Transverse colon (tissue), 4 donors: ENCODE measurements at regions not wholly inside any gene's neighbourhood (a gene's known extent, or its start where the extent isn't known, plus 50 kb on each side); places are given as distances from the start of the nearest gene placed in this dataset.

Experiments
- CTCF ChIP-seq, 5 experiments: fragments of 200-600 bp in 3 of 5; fragments of 450-650 bp in 2 of 5; sonication (generic) in 3 of 5; IDR thresholded peaks; 1 replicate in 2 of 5; 2 replicates in 3 of 5; pipeline ENCODE4 v1.5.1; 2016 to 2017; ENCODE audit warnings: antibody characterized with exemption in 5 of 5, inconsistent platforms in 3 of 5, mild to moderate bottlenecking in 2 of 5, moderate library complexity in 1 of 5
- EP300 ChIP-seq: sonication (generic); formaldehyde crosslinking; IDR thresholded peaks from one replicate; pipeline ENCODE4 v1.6.1; 2017; ENCODE audit warnings: antibody characterized with exemption, low read depth
- POLR2AphosphoS5 ChIP-seq, 3 donors: sonication (generic); formaldehyde crosslinking; IDR thresholded peaks; one replicate each; pipeline ENCODE4 v1.6.1; 2016; ENCODE audit warnings: antibody characterized with exemption in 3 of 3

- TF ChIP-seq CTCF (IDR thresholded peaks at IDR 0.05) (no peak), POLR2AphosphoS5 (IDR thresholded peaks at IDR 0.05) (no peak), EP300 (no peak)
Observed at GRCh38 chr2:192498747-192499146, 304.0 kb upstream of the TMEFF2 start.
